ENCODE measurements at regions not wholly inside any gene's neighbourhood (a gene's known extent, or its start where the extent isn't known, plus 50 kb on each side); places are given as distances from the start of the nearest gene placed in this dataset.

DNA sequence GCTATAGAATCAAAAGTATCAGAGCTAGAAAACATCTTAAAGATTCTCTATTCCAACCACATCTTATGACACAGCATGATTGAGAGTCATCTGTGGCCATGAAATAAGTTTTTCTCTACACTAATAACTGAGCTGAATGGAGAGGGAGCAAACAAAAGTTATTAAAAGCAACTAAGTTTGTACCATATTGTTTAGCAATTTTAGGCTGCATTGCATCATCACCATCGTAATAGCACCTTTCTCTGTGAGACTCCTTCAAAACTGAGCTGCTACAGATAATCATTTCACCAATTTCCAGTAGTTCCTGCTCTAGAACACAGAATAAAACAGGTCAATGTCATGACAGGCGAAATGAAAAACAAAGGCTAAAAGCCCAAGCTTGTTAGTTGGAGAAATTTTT is 1183.9 kb downstream of the DIAPH3 start:
- no peaks in the 10 kb centered on the region for H3K27me3 Mint-ChIP-seq (ENCODE audit: low read depth)
- H3K36me3 Mint-ChIP-seq (ENCODE audit: low read depth), result peaks cover 2% of the 10 kb centered on the region
- DNase-seq (ENCODE audit: low spot score), result no peak
- TF ChIP-seq, protein P1, sequence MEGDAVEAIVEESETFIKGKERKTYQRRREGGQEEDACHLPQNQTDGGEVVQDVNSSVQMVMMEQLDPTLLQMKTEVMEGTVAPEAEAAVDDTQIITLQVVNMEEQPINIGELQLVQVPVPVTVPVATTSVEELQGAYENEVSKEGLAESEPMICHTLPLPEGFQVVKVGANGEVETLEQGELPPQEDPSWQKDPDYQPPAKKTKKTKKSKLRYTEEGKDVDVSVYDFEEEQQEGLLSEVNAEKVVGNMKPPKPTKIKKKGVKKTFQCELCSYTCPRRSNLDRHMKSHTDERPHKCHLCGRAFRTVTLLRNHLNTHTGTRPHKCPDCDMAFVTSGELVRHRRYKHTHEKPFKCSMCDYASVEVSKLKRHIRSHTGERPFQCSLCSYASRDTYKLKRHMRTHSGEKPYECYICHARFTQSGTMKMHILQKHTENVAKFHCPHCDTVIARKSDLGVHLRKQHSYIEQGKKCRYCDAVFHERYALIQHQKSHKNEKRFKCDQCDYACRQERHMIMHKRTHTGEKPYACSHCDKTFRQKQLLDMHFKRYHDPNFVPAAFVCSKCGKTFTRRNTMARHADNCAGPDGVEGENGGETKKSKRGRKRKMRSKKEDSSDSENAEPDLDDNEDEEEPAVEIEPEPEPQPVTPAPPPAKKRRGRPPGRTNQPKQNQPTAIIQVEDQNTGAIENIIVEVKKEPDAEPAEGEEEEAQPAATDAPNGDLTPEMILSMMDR (IDR thresholded peaks at IDR 0.05), result no peak
- no peak overlapping the region for H3K4me3 Mint-ChIP-seq (ENCODE audit: unreplicated experiment)
- H3K27ac Mint-ChIP-seq (ENCODE audit: unreplicated experiment), result no peak overlapping the region
- H3K9me3 Mint-ChIP-seq (ENCODE audit: low read depth), result peaks cover 16% of the 10 kb centered on the region
- peaks cover 12% of the 10 kb centered on the region for H3K4me1 Mint-ChIP-seq (ENCODE audit: low read depth)

DNA sequence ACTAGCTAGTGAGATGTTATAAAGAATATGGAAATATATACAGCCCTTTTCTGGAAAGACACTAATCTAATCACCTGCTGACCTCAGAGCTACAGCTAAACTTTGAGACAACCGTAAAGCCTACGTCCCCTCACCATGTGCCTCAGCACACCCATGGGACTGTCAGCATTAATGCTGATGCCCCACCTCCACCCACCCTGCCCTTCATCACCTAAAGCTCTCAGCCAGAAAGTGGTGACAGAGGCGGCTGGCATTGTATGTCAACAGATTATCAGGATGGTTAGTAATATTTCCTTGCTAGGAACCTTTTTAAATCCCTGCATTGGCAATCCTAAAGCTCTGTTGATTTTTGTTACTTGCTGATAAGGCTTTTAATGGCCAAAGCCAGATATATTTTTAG is 1177.9 kb downstream of the DIAPH3 start:
- peaks cover 8% of the 10 kb centered on the region for H3K4me1 Mint-ChIP-seq (ENCODE audit: low read depth)
- no peak overlapping the region for H3K4me3 Mint-ChIP-seq (ENCODE audit: unreplicated experiment)
- peaks cover 20% of the 10 kb centered on the region for H3K9me3 Mint-ChIP-seq (ENCODE audit: low read depth)
- H3K27ac Mint-ChIP-seq (ENCODE audit: unreplicated experiment), result no peak overlapping the region
- no peak for DNase-seq (ENCODE audit: low spot score)
- H3K36me3 Mint-ChIP-seq (ENCODE audit: low read depth), result peaks cover 2% of the 10 kb centered on the region
- no peaks in the 10 kb centered on the region for H3K27me3 Mint-ChIP-seq (ENCODE audit: low read depth)
- TF ChIP-seq, protein P1 (IDR thresholded peaks at IDR 0.05), result no peak

DNA sequence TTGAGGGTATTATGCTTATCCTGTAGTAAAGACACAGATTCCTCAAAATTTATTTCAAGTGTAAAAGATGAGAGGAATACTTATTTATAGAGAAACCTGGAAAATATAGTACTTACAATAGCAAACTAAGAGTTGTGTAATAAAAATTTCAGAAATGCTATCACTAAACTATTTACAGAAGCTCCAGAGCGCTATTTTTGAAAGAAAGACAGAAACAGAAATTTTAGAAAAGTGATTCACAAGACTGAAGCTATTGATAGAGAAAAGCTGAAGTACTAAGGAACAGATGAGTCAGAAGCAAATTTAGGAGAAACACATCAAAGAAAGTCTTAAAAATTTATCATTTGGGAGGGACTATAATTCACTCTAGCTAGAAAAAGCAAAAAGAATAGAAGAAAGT is 1174.2 kb downstream of the DIAPH3 start:
- H3K27me3 Mint-ChIP-seq (ENCODE audit: low read depth), result no peaks in the 10 kb centered on the region
- no peak overlapping the region for H3K27ac Mint-ChIP-seq (ENCODE audit: unreplicated experiment)
- DNase-seq (ENCODE audit: low spot score), result no peak
- H3K36me3 Mint-ChIP-seq (ENCODE audit: low read depth), result no peaks in the 10 kb centered on the region
- peaks cover 7% of the 10 kb centered on the region for H3K9me3 Mint-ChIP-seq (ENCODE audit: low read depth)
- H3K4me3 Mint-ChIP-seq (ENCODE audit: unreplicated experiment), result no peak overlapping the region
- TF ChIP-seq, protein P1 (IDR thresholded peaks at IDR 0.05), result no peak
- H3K4me1 Mint-ChIP-seq (ENCODE audit: low read depth), result peaks cover 6% of the 10 kb centered on the region

DNA sequence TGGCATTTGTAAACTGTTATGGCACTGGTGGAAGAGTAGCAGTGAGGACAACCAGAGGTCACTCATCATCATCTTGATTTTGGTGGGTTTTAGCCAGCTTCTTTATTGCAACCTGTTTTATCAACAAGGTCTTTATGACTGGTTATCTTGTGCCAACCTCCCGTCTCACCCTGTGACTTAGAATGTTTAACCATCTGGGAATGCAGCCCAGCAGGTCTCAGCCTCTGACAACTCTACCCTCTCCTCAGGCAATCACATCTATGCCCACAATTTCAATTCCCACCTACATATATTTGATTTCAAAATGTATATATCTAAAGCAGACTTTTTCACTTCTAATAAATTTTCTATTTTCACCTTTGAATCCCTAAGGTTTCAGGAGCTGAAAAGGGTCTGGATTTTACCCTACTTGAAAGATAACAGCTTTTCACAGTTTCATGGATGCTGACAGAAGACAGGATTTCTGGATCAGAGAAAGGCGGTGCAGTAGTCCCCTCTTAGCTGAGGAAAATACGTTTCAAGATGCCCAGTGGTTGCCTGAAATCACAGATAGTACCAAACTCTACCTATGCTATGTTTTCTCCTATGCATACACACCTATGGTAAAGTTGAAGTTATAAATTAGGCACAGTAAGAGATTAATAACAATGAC is 1171.8 kb downstream of the DIAPH3 start:
- TF ChIP-seq, protein P1 (IDR thresholded peaks at IDR 0.05), result no peak
- no peak overlapping the region for H3K4me3 Mint-ChIP-seq (ENCODE audit: unreplicated experiment)
- H3K9me3 Mint-ChIP-seq (ENCODE audit: low read depth), result no peaks in the 10 kb centered on the region
- DNase-seq (ENCODE audit: low spot score), result no peak
- H3K4me1 Mint-ChIP-seq (ENCODE audit: low read depth), result peaks cover 6% of the 10 kb centered on the region
- no peaks in the 10 kb centered on the region for H3K27me3 Mint-ChIP-seq (ENCODE audit: low read depth)
- H3K27ac Mint-ChIP-seq (ENCODE audit: unreplicated experiment), result no peak overlapping the region
- no peaks in the 10 kb centered on the region for H3K36me3 Mint-ChIP-seq (ENCODE audit: low read depth)

DNA sequence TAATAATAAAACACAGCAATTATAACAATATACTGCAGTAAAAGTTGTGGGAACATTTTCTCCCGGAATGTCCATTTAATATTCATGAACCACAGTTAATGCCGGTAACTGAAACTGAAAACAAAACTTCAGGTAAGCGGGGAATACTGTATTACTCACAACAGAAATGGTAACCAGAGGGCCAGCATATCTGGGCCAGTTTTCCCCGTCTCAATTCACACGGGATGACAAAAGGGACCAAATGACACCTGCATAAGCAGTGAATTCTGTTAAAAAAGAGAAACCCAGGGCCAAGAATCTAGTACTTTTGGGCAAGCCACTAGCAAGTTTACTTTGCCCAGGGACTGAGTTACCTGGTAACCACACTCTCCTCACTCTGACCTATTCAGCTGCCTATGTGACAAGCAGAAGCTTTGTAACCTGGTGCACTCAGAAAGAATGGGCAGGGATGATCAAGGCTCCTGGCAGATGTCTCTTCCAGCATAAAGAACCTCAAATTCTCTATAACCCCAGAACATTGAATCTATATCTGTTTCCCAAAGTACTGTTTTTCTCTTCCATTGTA is 1171.2 kb downstream of the DIAPH3 start:
- DNase-seq (ENCODE audit: low spot score), result no peak
- Mint-ChIP-seq H3K9me3 (ENCODE audit: low read depth) (no peaks in the 10 kb centered on the region), H3K4me1 (ENCODE audit: low read depth) (peaks cover 6% of the 10 kb centered on the region), H3K27me3 (ENCODE audit: low read depth) (no peaks in the 10 kb centered on the region), H3K27ac (ENCODE audit: unreplicated experiment) (no peak overlapping the region), H3K4me3 (ENCODE audit: unreplicated experiment) (no peak overlapping the region), H3K36me3 (ENCODE audit: low read depth) (no peaks in the 10 kb centered on the region)
- TF ChIP-seq, protein P1 (IDR thresholded peaks at IDR 0.05), result no peak
